ENCODE measurements at regions not wholly inside any gene's neighbourhood (a gene's known extent, or its start where the extent isn't known, plus 50 kb on each side); places are given as distances from the start of the nearest gene placed in this dataset.

DNA sequence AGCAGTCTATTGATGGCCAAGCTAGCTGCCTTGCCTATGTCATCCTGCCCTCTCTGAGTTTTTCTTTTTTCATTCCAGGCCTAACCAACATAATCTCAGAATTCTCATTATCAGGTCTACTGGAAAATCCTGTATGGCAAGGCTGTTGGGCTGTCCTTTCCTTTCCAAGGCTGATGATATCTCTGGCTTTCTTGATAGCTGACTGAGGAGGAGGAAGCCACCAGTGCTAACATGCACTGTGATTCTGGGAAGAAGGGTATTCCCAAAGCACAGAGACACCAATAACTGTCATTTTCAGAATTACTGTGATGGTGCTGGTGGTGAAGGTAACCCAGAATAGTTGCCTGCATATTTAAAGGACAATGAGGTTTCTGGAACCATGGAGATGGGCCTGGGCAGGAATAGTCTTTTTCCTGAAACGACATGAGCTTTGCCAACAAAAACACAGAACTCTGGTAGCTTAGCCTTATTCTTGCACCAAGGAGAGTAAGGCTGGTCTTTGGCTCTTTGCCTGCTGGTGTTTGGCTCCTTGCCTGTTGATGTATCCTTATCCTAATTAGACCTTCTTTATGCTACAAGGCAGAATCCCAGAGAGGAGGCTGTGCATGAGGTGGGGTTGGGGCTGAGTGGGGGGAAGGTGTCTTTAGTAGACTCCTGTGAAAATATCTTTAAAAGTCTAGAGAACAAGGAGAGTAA, 157.4 kb downstream of the TNFSF18 start:
- DNase-seq (ENCODE audit: low spot score): no peak
- Histone ChIP-seq H3K9me3 (ENCODE audit: low read depth) (no peaks in the 10 kb centered on the region), H3K4me1 (no peaks in the 10 kb centered on the region), H3K27me3 (no peaks in the 10 kb centered on the region), H3K36me3 (no peaks in the 10 kb centered on the region), H4K20me1 (ENCODE audit: low read depth) (no peaks in the 10 kb centered on the region), H2AFZ (replicated peaks) (no peak overlapping the region), H3K9ac (no peak overlapping the region), H3K79me2 (ENCODE audit: low read depth) (no peaks in the 10 kb centered on the region), H3K27ac (no peak overlapping the region), H3F3A (ENCODE audit: low read depth) (no peaks in the 10 kb centered on the region), H3K4me3 (no peak overlapping the region), H3K4me2 (no peak overlapping the region)
- TF ChIP-seq EZH2 (IDR thresholded peaks at IDR 0.05) (no peak), EZH2phosphoT487 (IDR thresholded peaks at IDR 0.05) (no peak)
- TF ChIP-seq, protein P1, sequence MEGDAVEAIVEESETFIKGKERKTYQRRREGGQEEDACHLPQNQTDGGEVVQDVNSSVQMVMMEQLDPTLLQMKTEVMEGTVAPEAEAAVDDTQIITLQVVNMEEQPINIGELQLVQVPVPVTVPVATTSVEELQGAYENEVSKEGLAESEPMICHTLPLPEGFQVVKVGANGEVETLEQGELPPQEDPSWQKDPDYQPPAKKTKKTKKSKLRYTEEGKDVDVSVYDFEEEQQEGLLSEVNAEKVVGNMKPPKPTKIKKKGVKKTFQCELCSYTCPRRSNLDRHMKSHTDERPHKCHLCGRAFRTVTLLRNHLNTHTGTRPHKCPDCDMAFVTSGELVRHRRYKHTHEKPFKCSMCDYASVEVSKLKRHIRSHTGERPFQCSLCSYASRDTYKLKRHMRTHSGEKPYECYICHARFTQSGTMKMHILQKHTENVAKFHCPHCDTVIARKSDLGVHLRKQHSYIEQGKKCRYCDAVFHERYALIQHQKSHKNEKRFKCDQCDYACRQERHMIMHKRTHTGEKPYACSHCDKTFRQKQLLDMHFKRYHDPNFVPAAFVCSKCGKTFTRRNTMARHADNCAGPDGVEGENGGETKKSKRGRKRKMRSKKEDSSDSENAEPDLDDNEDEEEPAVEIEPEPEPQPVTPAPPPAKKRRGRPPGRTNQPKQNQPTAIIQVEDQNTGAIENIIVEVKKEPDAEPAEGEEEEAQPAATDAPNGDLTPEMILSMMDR (IDR thresholded peaks at IDR 0.05): no peak
- no peak overlapping the region for H3K4me3 Mint-ChIP-seq
- H3K36me3 Mint-ChIP-seq: no peaks in the 10 kb centered on the region
- H3K9me3 Mint-ChIP-seq: no peaks in the 10 kb centered on the region
- H3K4me1 Mint-ChIP-seq: no peaks in the 10 kb centered on the region
- H3K27ac Mint-ChIP-seq: no peak overlapping the region
- no peaks in the 10 kb centered on the region for H3K27me3 Mint-ChIP-seq (ENCODE audit: insufficient read depth, low read depth)

DNA sequence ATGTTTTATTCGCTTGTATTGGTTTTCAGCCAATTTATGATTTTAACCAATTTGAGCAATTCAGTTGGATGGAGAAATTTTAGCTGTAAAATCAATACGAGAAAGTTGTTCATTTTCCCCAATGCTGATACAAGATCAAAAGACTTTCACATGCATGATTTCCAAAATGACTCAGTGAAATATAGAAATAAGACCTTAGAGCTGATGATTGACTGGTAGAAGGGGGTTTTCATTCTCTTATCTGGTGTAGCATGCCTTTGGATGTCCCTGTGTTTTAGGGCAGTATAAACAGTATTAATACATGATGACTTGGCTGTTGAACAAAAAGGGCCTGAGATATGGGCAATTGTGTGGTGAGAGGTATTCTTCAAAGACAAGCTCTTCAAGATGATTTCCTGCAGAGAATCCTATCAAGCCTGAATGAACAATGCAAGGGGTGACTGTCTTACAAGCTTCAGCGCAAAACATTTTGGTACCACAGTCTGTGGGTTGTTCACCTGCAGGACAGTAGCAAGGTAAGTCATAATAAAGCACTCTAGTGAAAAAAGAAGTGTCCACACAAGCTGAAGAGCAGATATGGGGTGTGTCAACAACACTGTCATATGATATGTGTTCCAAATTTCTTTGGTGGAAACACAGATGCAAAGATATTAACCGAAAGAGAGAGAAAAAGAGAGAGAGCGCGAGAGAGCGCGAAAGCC, 156.2 kb downstream of the TNFSF18 start:
- Histone ChIP-seq H3F3A (ENCODE audit: low read depth) (no peaks in the 10 kb centered on the region), H3K79me2 (ENCODE audit: low read depth) (no peaks in the 10 kb centered on the region), H3K4me1 (no peaks in the 10 kb centered on the region), H4K20me1 (ENCODE audit: low read depth) (no peaks in the 10 kb centered on the region), H3K27ac (no peak overlapping the region), H3K4me3 (no peak overlapping the region), H3K27me3 (no peaks in the 10 kb centered on the region), H3K9ac (no peak overlapping the region), H3K9me3 (ENCODE audit: low read depth) (no peaks in the 10 kb centered on the region), H3K36me3 (no peaks in the 10 kb centered on the region), H3K4me2 (no peak overlapping the region), H2AFZ (replicated peaks) (no peak overlapping the region)
- Mint-ChIP-seq H3K27ac (no peak overlapping the region), H3K4me1 (no peaks in the 10 kb centered on the region), H3K36me3 (no peaks in the 10 kb centered on the region), H3K27me3 (ENCODE audit: insufficient read depth, low read depth) (no peaks in the 10 kb centered on the region), H3K9me3 (no peaks in the 10 kb centered on the region), H3K4me3 (no peak overlapping the region)
- no peak for DNase-seq (ENCODE audit: low spot score)
- TF ChIP-seq EZH2phosphoT487 (IDR thresholded peaks at IDR 0.05): no peak
- TF ChIP-seq, protein P1 (IDR thresholded peaks at IDR 0.05): no peak
- TF ChIP-seq EZH2 (IDR thresholded peaks at IDR 0.05): no peak

DNA sequence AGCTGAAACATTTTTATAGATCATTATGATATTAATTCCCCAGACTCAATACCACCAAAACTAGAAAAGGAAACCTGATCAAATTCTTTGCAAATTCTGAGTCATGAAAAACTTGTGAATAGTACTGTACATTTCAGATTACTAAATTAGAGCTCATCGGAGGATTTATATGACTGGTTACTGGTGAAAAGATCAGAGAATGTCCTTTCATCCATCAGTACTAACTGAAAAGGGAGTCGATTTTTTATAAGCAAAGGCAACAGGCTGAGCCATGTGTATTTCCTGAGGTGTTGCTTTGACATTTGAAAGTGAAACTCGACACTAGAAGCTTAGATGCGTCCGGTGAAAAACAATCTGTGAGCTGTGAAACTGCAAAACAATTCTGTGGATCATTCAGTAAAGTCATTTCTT, 155.7 kb downstream of the TNFSF18 start:
- H3K9me3 Mint-ChIP-seq: no peaks in the 10 kb centered on the region
- H3K79me2 ChIP-seq (ENCODE audit: low read depth): no peaks in the 10 kb centered on the region
- no peaks in the 10 kb centered on the region for H4K20me1 ChIP-seq (ENCODE audit: low read depth)
- TF ChIP-seq, protein P1 (IDR thresholded peaks at IDR 0.05): no peak
- no peak for TF ChIP-seq EZH2phosphoT487 (IDR thresholded peaks at IDR 0.05)
- no peak for TF ChIP-seq EZH2 (IDR thresholded peaks at IDR 0.05)
- no peak overlapping the region for H3K4me3 Mint-ChIP-seq
- no peak overlapping the region for H3K9ac ChIP-seq
- DNase-seq (ENCODE audit: low spot score): no peak
- H2AFZ ChIP-seq (replicated peaks): no peak overlapping the region
- no peaks in the 10 kb centered on the region for H3F3A ChIP-seq (ENCODE audit: low read depth)
- H3K4me1 ChIP-seq: no peaks in the 10 kb centered on the region
- H3K4me1 Mint-ChIP-seq: no peaks in the 10 kb centered on the region
- H3K9me3 ChIP-seq (ENCODE audit: low read depth): no peaks in the 10 kb centered on the region
- H3K36me3 Mint-ChIP-seq: no peaks in the 10 kb centered on the region
- H3K27ac Mint-ChIP-seq: no peak overlapping the region
- H3K27me3 Mint-ChIP-seq (ENCODE audit: insufficient read depth, low read depth): no peaks in the 10 kb centered on the region
- no peaks in the 10 kb centered on the region for H3K36me3 ChIP-seq
- no peaks in the 10 kb centered on the region for H3K27me3 ChIP-seq
- H3K27ac ChIP-seq: no peak overlapping the region
- H3K4me2 ChIP-seq: no peak overlapping the region
- H3K4me3 ChIP-seq: no peak overlapping the region
